ENCODE measurements at regions not wholly inside any gene's neighbourhood (a gene's known extent, or its start where the extent isn't known, plus 50 kb on each side); places are given as distances from the start of the nearest gene placed in this dataset.

DNA sequence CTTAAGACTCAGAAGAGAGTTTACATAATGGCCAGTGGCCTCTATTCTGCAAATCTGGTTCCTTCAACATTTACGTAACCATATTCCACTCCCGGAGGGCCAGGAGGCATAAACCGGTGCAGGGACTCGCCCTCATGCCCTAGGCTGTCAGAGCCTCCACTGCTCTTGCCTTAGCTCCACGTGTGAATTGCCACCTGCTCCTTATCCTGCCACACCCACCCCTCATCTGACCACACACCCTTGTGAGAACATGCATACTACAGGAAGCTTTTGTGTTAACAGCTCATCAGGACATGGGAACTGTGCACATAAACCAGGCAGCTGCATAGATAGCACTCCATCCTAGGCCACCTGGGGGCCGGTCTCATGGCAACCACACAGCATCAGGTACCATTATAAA is 146.7 kb upstream of the PFKP start:
- CTCF ChIA-PET, result interaction anchor here (0.6 to 1.0 kb wide), 2 partner anchors 33 to 144 kb away, joined by 3 read pairs; no protein-coding TSS in a partner anchor
- no peak for TF ChIP-seq NFRKB (IDR thresholded peaks at IDR 0.05)
- no peak for TF ChIP-seq L3MBTL2 (conservative IDR thresholded peaks at IDR 0.05)
- TF ChIP-seq BHLHE40 (IDR thresholded peaks at IDR 0.05; ENCODE audit: borderline replicate concordance), result no peak
- no peak for TF ChIP-seq CTBP1 (IDR thresholded peaks at IDR 0.05; ENCODE audit: borderline replicate concordance)
- TF ChIP-seq SP1 (IDR thresholded peaks at IDR 0.05), result no peak
- TF ChIP-seq ELF4 (IDR thresholded peaks at IDR 0.05), result no peak
- TF ChIP-seq ARNT (IDR thresholded peaks at IDR 0.05), result no peak
- TF ChIP-seq FOXM1 (IDR thresholded peaks at IDR 0.05; ENCODE audit: borderline replicate concordance), result no peak
- POLR2A ChIA-PET, result no interaction called here
- DNase-seq (ENCODE audit: extremely low spot score), result no peak

- TF ChIP-seq FOXA1 (IDR thresholded peaks at IDR 0.05) (no peak), FOXM1 (IDR thresholded peaks at IDR 0.05; ENCODE audit: borderline replicate concordance) (no peak), ELF4 (IDR thresholded peaks at IDR 0.05) (no peak), NFRKB (IDR thresholded peaks at IDR 0.05) (no peak), PKNOX1 (IDR thresholded peaks at IDR 0.05) (no peak), BHLHE40 (IDR thresholded peaks at IDR 0.05; ENCODE audit: borderline replicate concordance) (no peak), CTBP1 (IDR thresholded peaks at IDR 0.05; ENCODE audit: borderline replicate concordance) (no peak), TARDBP (IDR thresholded peaks at IDR 0.05) (no peak), ZNF384 (IDR thresholded peaks at IDR 0.05) (no peak), L3MBTL2 (conservative IDR thresholded peaks at IDR 0.05) (no peak), SUZ12 (IDR thresholded peaks at IDR 0.05) (no peak), ARNT (IDR thresholded peaks at IDR 0.05) (no peak), SP1 (IDR thresholded peaks at IDR 0.05) (no peak), HDGF (IDR thresholded peaks at IDR 0.05; ENCODE audit: borderline replicate concordance) (no peak), FOXK2 (IDR thresholded peaks at IDR 0.05) (no peak), LEF1 (IDR thresholded peaks at IDR 0.05; ENCODE audit: borderline replicate concordance) (no peak)
- DNase-seq (ENCODE audit: extremely low spot score), result no peak
- POLR2A ChIA-PET, result no interaction called here
- CTCF ChIA-PET, result interaction anchor here (0.6 to 1.0 kb wide), 2 partner anchors 33 to 144 kb away, joined by 3 read pairs; no protein-coding TSS in a partner anchor
Measured at GRCh38 chr10:2920168-2920567, 147.2 kb upstream of the PFKP start.

DNA sequence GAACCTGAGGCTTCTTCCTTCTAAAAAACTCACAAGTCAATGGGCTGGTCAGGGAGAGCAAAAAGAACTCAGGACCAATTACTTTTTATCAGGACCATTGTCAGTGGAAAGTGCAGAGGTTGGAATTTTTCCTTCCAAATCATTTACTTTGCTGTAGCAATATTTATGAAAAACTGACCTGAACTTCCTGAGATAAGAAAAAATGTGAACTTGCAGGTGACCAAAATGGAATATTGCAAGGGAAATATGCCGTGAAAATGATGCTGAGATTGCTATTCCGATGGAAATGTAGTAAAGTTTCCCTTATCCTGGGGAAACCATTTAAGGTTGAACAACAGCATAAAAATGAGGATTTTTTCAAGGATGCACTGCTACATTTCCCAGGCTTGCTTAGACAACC is 148.3 kb upstream of the PFKP start:
- ChIA-PET CTCF (no interaction called here), POLR2A (no interaction called here)
- DNase-seq (ENCODE audit: extremely low spot score), result no peak
- TF ChIP-seq BHLHE40 (IDR thresholded peaks at IDR 0.05; ENCODE audit: borderline replicate concordance), result no peak
- TF ChIP-seq ELF4 (IDR thresholded peaks at IDR 0.05), result no peak
- TF ChIP-seq FOXK2 (IDR thresholded peaks at IDR 0.05), result no peak

- ChIA-PET POLR2A (no interaction called here), CTCF (no interaction called here)
- TF ChIP-seq BHLHE40 (IDR thresholded peaks at IDR 0.05; ENCODE audit: borderline replicate concordance), result no peak
- TF ChIP-seq HDGF (IDR thresholded peaks at IDR 0.05; ENCODE audit: borderline replicate concordance), result no peak
- no peak for TF ChIP-seq ZNF384 (IDR thresholded peaks at IDR 0.05)
- no peak for TF ChIP-seq ARNT (IDR thresholded peaks at IDR 0.05)
- TF ChIP-seq FOXK2 (IDR thresholded peaks at IDR 0.05), result no peak
- TF ChIP-seq LEF1 (IDR thresholded peaks at IDR 0.05; ENCODE audit: borderline replicate concordance), result no peak
- no peak for TF ChIP-seq TARDBP (IDR thresholded peaks at IDR 0.05)
- TF ChIP-seq SUZ12 (IDR thresholded peaks at IDR 0.05), result no peak
- no peak for TF ChIP-seq FOXA1 (IDR thresholded peaks at IDR 0.05)
- TF ChIP-seq FOXM1 (IDR thresholded peaks at IDR 0.05; ENCODE audit: borderline replicate concordance), result no peak
- TF ChIP-seq CTBP1 (IDR thresholded peaks at IDR 0.05; ENCODE audit: borderline replicate concordance), result no peak
- TF ChIP-seq SP1 (IDR thresholded peaks at IDR 0.05), result no peak
- no peak for TF ChIP-seq L3MBTL2 (conservative IDR thresholded peaks at IDR 0.05)
- no peak for TF ChIP-seq NFRKB (IDR thresholded peaks at IDR 0.05)
- TF ChIP-seq ELF4 (IDR thresholded peaks at IDR 0.05), result no peak
- no peak for TF ChIP-seq PKNOX1 (IDR thresholded peaks at IDR 0.05)
- no peak for DNase-seq (ENCODE audit: extremely low spot score)
Measured at GRCh38 chr10:2918489-2918888, 148.9 kb upstream of the PFKP start.

GRCh38 chr10:2917926-2918325 is 149.4 kb upstream of the PFKP start:
- POLR2A ChIA-PET, result no interaction called here
- TF ChIP-seq ARNT (IDR thresholded peaks at IDR 0.05) (no peak), FOXM1 (IDR thresholded peaks at IDR 0.05; ENCODE audit: borderline replicate concordance) (no peak), TARDBP (IDR thresholded peaks at IDR 0.05) (no peak), FOXA1 (IDR thresholded peaks at IDR 0.05) (no peak), SUZ12 (IDR thresholded peaks at IDR 0.05) (no peak), FOXK2 (IDR thresholded peaks at IDR 0.05) (no peak)
- DNase-seq (ENCODE audit: extremely low spot score), result no peak
- CTCF ChIA-PET, result no interaction called here

- DNase-seq (ENCODE audit: extremely low spot score), result no peak
- TF ChIP-seq BHLHE40 (IDR thresholded peaks at IDR 0.05; ENCODE audit: borderline replicate concordance) (no peak), HDGF (IDR thresholded peaks at IDR 0.05; ENCODE audit: borderline replicate concordance) (no peak), FOXM1 (IDR thresholded peaks at IDR 0.05; ENCODE audit: borderline replicate concordance) (no peak), CTBP1 (IDR thresholded peaks at IDR 0.05; ENCODE audit: borderline replicate concordance) (no peak), L3MBTL2 (conservative IDR thresholded peaks at IDR 0.05) (no peak), NFRKB (IDR thresholded peaks at IDR 0.05) (no peak), SUZ12 (IDR thresholded peaks at IDR 0.05) (no peak), LEF1 (IDR thresholded peaks at IDR 0.05; ENCODE audit: borderline replicate concordance) (no peak), ARNT (IDR thresholded peaks at IDR 0.05) (no peak), FOXA1 (IDR thresholded peaks at IDR 0.05) (no peak)
- POLR2A ChIA-PET, result no interaction called here
- CTCF ChIA-PET, result no interaction called here
Measured at GRCh38 chr10:2915412-2915811, 151.9 kb upstream of the PFKP start.

GRCh38 chr10:2914741-2915140 is 152.6 kb upstream of the PFKP start:
- CTCF ChIA-PET, result interaction anchor here (1.4 kb wide), 1 partner anchor 14 kb away, joined by 7 read pairs; no protein-coding TSS in a partner anchor
- TF ChIP-seq BHLHE40 (IDR thresholded peaks at IDR 0.05; ENCODE audit: borderline replicate concordance) (no peak), SUZ12 (IDR thresholded peaks at IDR 0.05) (no peak), TARDBP (IDR thresholded peaks at IDR 0.05) (no peak)
- DNase-seq (ENCODE audit: extremely low spot score), result no peak
- POLR2A ChIA-PET, result no interaction called here
